NT2/D1 (cell line): ENCODE measurements at regions not wholly inside any gene's neighbourhood (a gene's known extent, or its start where the extent isn't known, plus 50 kb on each side); places are given as distances from the start of the nearest gene placed in this dataset.

Experiments
- SUZ12 ChIP-seq: IDR thresholded peaks from 2 replicates; pipeline ENCODE4 v1.6.1; 2011; ENCODE audit not compliant: insufficient read length, insufficient read depth; ENCODE audit errors: extremely low read depth
- ZNF274 ChIP-seq: IDR thresholded peaks from 2 replicates; pipeline ENCODE4 v1.6.1; 2011; ENCODE audit warnings: mild to moderate bottlenecking, low read depth, low read length

DNA sequence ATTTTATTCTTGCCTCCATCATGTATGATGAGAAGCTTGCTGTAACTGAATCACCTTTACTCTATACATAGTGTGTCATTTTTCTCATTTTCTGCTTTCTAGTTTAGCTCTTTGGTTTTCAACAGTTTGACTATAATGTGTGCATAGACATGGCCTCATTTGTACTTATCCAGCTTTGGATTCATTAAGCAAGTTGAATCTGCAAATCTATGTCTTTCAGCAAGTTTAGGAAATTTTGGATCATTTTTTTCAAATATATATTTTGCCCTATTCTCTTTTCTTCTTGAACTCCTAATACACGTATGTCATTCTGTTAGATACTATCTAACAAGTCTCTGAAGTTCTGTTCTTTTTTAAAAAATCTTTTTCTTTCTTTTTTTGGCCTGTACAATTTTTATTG lies 57.8 kb downstream of the PRLHR start:
- no peak for TF ChIP-seq SUZ12
- TF ChIP-seq ZNF274, result no peak
